Type B pancreatic cell (in vitro differentiated cells): ENCODE measurements at regions not wholly inside any gene's neighbourhood (a gene's known extent, or its start where the extent isn't known, plus 50 kb on each side); places are given as distances from the start of the nearest gene placed in this dataset.

Experiments
- DNase-seq: peaks from one replicate; pipeline ENCODE4 v3.0.0; 2021; ENCODE audit warnings: mixed read lengths; ENCODE audit not compliant: unreplicated experiment; ENCODE audit errors: extremely low spot score
- H3K27ac Mint-ChIP-seq: 2 replicates; pipeline ENCODE4 v1.8.0; 2021; ENCODE audit warnings: mild to moderate bottlenecking, mixed read lengths
- H3K27me3 Mint-ChIP-seq: 2 replicates; pipeline ENCODE4 v1.8.0; 2021; ENCODE audit warnings: mixed read lengths
- H3K36me3 Mint-ChIP-seq: 2 replicates; pipeline ENCODE4 v1.8.0; 2021; ENCODE audit warnings: mixed read lengths
- H3K4me1 Mint-ChIP-seq: one replicate; pipeline ENCODE4 v1.8.0; 2021; ENCODE audit warnings: mixed read lengths; ENCODE audit not compliant: unreplicated experiment
- H3K4me3 Mint-ChIP-seq: 2 replicates; pipeline ENCODE4 v1.8.0; 2021; ENCODE audit warnings: mild to moderate bottlenecking, mixed read lengths
- H3K9me3 Mint-ChIP-seq: 2 replicates; pipeline ENCODE4 v1.8.0; 2021; ENCODE audit warnings: mixed read lengths
- CTCF ChIP-seq: fragments of 200-600 bp; sonication (generic); conservative IDR thresholded peaks from 2 replicates; pipeline ENCODE4 v1.5.0; 2021; ENCODE audit warnings: antibody characterized with exemption, mild to moderate bottlenecking

- Mint-ChIP-seq H3K36me3 (no peaks in the 10 kb centered on the region), H3K27ac (no peak overlapping the region), H3K27me3 (no peaks in the 10 kb centered on the region), H3K4me1 (peaks cover 4% of the 10 kb centered on the region), H3K9me3 (peaks cover 14% of the 10 kb centered on the region), H3K4me3 (no peak overlapping the region)
- no peak for TF ChIP-seq CTCF
- no peak for DNase-seq
These were observed 140.7 kb downstream of the KCTD12 start for GRCh38 chr13:76745261-76746200.

- Mint-ChIP-seq H3K9me3 (peaks cover 14% of the 10 kb centered on the region), H3K27me3 (no peaks in the 10 kb centered on the region), H3K4me1 (peaks cover 8% of the 10 kb centered on the region), H3K36me3 (no peaks in the 10 kb centered on the region), H3K4me3 (no peak overlapping the region), H3K27ac (no peak overlapping the region)
- TF ChIP-seq CTCF, result no peak
- no peak for DNase-seq
These were observed 144.6 kb downstream of the KCTD12 start for GRCh38 chr13:76741624-76742023.

- Mint-ChIP-seq H3K4me3 (no peak overlapping the region), H3K27me3 (no peaks in the 10 kb centered on the region), H3K4me1 (peaks cover 9% of the 10 kb centered on the region), H3K9me3 (peaks cover 14% of the 10 kb centered on the region), H3K27ac (no peak overlapping the region), H3K36me3 (no peaks in the 10 kb centered on the region)
- DNase-seq, result no peak
- TF ChIP-seq CTCF, result no peak
These were observed 145.2 kb downstream of the KCTD12 start for GRCh38 chr13:76741046-76741445.

- TF ChIP-seq CTCF, result no peak
- Mint-ChIP-seq H3K4me3 (no peak overlapping the region), H3K27me3 (no peaks in the 10 kb centered on the region), H3K9me3 (peaks cover 9% of the 10 kb centered on the region), H3K36me3 (no peaks in the 10 kb centered on the region), H3K4me1 (peaks cover 12% of the 10 kb centered on the region), H3K27ac (no peak overlapping the region)
- no peak for DNase-seq
These were observed 147.6 kb downstream of the KCTD12 start for GRCh38 chr13:76738616-76739015.

DNA sequence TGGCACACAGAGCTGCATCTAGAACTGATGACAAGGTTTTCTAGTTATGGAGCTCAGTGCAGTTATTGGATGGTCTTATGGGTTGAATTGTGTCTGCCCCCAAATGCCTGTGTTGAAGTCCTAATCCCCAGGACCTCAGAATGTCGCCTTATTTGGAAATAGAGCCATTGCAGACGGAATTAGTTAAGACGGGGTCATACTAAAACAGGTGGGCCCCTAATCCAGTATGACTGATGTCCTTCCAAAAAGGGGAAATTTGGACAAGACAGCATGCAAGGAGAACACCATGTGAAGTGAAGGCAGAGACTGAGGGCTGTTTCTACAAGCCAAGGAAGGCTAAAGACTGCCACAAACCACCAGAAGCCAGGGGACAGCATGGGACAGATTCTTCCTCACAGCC is 148.7 kb downstream of the KCTD12 start:
- DNase-seq, result no peak
- H3K36me3 Mint-ChIP-seq, result no peaks in the 10 kb centered on the region
- H3K27me3 Mint-ChIP-seq, result no peaks in the 10 kb centered on the region
- no peak overlapping the region for H3K27ac Mint-ChIP-seq
- peaks cover 6% of the 10 kb centered on the region for H3K9me3 Mint-ChIP-seq
- TF ChIP-seq CTCF, result no peak
- no peak overlapping the region for H3K4me3 Mint-ChIP-seq
- H3K4me1 Mint-ChIP-seq, result peaks cover 12% of the 10 kb centered on the region
